GM12891 (cell line): ENCODE measurements at regions not wholly inside any gene's neighbourhood (a gene's known extent, or its start where the extent isn't known, plus 50 kb on each side); places are given as distances from the start of the nearest gene placed in this dataset.

Experiments
- DNase-seq: peaks from one replicate; pipeline ENCODE4 v3.0.0; 2011; ENCODE audit warnings: low spot score; ENCODE audit not compliant: insufficient read length
- FAIRE-seq: peaks from 2 replicates; lab custom pipeline; 2011; peaks lifted over from hg19 to GRCh38; lab: Jason Lieb, UNC
- PAX5 ChIP-seq: IDR thresholded peaks from 2 replicates; pipeline ENCODE4 v1.6.1; 2011; ENCODE audit warnings: low read length, moderate library complexity, mild to moderate bottlenecking; ENCODE audit not compliant: insufficient read depth, severe bottlenecking
- POLR2A ChIP-seq: IDR thresholded peaks from 2 replicates; pipeline ENCODE4 v1.6.1; 2011; ENCODE audit warnings: low read depth, low read length, control low read depth
- POLR2AphosphoS5 ChIP-seq: IDR thresholded peaks from 2 replicates; pipeline ENCODE4 v1.6.1; 2011; ENCODE audit warnings: low read depth, low read length, control low read depth
- POU2F2 ChIP-seq: IDR thresholded peaks from 2 replicates; pipeline ENCODE4 v1.6.1; 2011; ENCODE audit warnings: low read depth, mild to moderate bottlenecking, control low read depth, low read length, moderate library complexity
- SPI1 ChIP-seq: IDR thresholded peaks from 2 replicates; pipeline ENCODE4 v1.6.1; 2011; ENCODE audit warnings: low read depth, low read length, control low read depth
- TAF1 ChIP-seq: IDR thresholded peaks from 2 replicates; pipeline ENCODE4 v1.6.1; 2011; ENCODE audit warnings: low read depth, low read length, control low read depth

- TF ChIP-seq POLR2AphosphoS5: no peak
- TF ChIP-seq POLR2A: no peak
- no peak for TF ChIP-seq PAX5
- no peak for TF ChIP-seq SPI1
- TF ChIP-seq POU2F2: no peak
- no peak for TF ChIP-seq TAF1
- no peak for DNase-seq
- no peak for FAIRE-seq
Measured at GRCh38 chr18:3388980-3389379, 61.0 kb upstream of the TGIF1 start.

- DNase-seq: no peak
- no peak for FAIRE-seq
Measured at GRCh38 chr18:3389977-3390376, 60.0 kb upstream of the TGIF1 start.

DNA sequence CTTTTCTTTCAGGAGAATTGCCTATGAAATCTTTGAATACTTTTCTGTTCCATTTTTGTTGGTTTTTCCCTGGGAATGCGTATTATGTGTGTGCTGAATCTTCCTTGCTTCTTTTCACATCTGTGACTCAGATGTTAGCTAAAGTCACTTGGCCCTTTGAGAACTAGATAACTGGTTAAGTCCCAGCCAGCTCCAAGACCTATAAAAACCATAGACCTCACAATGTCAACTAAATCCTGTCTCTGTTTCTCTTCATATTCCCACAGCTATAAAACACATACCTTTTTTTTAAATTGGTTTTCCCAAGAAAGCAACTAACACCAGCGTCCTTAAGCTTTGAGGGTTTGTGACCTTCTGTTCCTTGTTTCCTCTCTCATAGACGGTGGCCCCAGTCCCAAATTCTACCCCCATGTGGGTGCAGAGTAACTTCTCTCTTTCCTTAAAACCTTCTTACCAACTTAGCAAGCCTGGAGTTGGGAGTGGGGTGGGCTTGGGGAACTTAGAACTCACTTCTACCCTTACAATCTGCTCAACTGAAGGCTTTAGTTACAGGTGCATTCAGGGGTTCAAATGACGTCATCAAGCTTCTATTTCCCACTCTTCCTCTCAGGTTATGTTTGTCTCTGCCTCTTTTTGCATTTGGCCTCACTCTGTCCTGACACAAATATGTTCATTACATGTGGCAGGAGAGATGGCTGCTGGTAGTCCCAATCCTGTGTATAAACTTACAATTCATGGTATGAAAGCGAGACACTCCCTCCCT, 58.1 kb upstream of the TGIF1 start:
- FAIRE-seq (no peak), DNase-seq (no peak)
- TF ChIP-seq POU2F2 (no peak), POLR2AphosphoS5 (no peak), PAX5 (no peak), POLR2A (no peak), SPI1 (no peak)

More at GRCh38 chr18:3389977-3390376, 60.0 kb upstream of the TGIF1 start:
- TF ChIP-seq SPI1 (no peak), POU2F2 (no peak), PAX5 (no peak), POLR2A (no peak), TAF1 (no peak), POLR2AphosphoS5 (no peak)

DNA sequence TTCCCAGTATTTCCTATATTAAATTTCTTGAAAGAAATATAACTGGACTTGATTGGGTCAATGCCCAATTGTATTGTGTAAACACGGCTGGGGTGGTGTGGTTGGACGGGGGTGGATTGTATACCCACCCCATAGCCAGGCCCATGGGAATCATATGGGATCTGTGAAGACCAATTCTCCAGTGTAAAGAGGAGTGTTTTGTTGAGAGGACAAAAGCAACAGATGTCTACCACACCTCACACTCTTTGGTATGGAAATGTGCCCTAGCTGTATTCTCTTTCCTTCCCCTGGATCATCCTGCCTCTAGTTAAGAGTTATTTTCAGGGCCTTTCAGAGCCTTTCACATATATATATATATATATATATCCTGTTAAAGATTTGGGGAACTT, 57.5 kb upstream of the TGIF1 start:
- TF ChIP-seq POU2F2: no peak
- no peak for TF ChIP-seq TAF1
- no peak for TF ChIP-seq POLR2AphosphoS5
- TF ChIP-seq POLR2A: no peak
- no peak for TF ChIP-seq PAX5
- no peak for TF ChIP-seq SPI1
- no peak for DNase-seq
- no peak for FAIRE-seq

- DNase-seq (no peak), FAIRE-seq (no peak)
- TF ChIP-seq TAF1 (no peak), POU2F2 (no peak), POLR2A (no peak), SPI1 (no peak), PAX5 (no peak), POLR2AphosphoS5 (no peak)
Measured at GRCh38 chr18:3394648-3395047, 55.3 kb upstream of the TGIF1 start.

- TF ChIP-seq POLR2A (no peak), SPI1 (no peak), PAX5 (no peak), POU2F2 (no peak), TAF1 (no peak), POLR2AphosphoS5 (no peak)
- no peak for FAIRE-seq
- no peak for DNase-seq
Measured at GRCh38 chr18:3395466-3395865, 54.5 kb upstream of the TGIF1 start.

GRCh38 chr18:3397031-3397750, 52.8 kb upstream of the TGIF1 start:
- DNase-seq: no peak
- TF ChIP-seq POLR2AphosphoS5: no peak
- TF ChIP-seq POU2F2: no peak
- TF ChIP-seq SPI1: no peak
- no peak for TF ChIP-seq POLR2A
- no peak for TF ChIP-seq PAX5
- TF ChIP-seq TAF1: no peak
- FAIRE-seq: no peak

DNA sequence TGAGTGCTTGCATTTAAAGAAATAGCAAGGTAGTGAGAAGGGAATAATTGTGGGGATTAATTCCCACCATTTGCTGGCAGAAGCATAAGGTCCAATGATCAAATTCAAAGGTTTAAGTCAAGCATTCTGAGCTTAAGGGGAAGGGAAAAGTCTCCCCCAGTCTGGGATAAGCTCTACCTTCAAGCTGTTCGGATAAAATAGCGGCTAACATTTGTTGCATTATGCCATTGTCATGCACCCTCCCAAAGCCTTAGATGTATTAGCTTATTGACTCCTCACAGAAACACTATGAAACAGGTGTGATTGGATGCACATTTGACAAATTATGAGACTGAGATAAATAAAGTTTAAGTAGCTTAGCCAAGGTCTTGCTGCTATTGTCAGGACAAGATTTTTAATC, 52.2 kb upstream of the TGIF1 start:
- DNase-seq (no peak), FAIRE-seq (no peak)
- TF ChIP-seq SPI1 (no peak), POU2F2 (no peak), POLR2AphosphoS5 (no peak), PAX5 (no peak), TAF1 (no peak)
